HFF-Myc (cell line): ENCODE measurements at regions not wholly inside any gene's neighbourhood (a gene's known extent, or its start where the extent isn't known, plus 50 kb on each side); places are given as distances from the start of the nearest gene placed in this dataset.
A peak's percentile ranks its signal among the peaks of the same experiment; 100 is the strongest.

Experiments
- DNase-seq: peaks from one replicate; pipeline ENCODE4 v3.0.0-alpha.2; 2011; ENCODE audit warnings: low read depth; ENCODE audit errors: extremely low read depth
- H3K4me3 ChIP-seq: replicated peaks from 2 replicates; pipeline ENCODE4 v1.5.1; 2011; ENCODE audit warnings: low read depth, mild to moderate bottlenecking, control low read depth, low read length
- TF ChIP-seq, protein P1 (sequence below): IDR thresholded peaks from 2 replicates; pipeline ENCODE4 v1.5.1; 2012; ENCODE audit warnings: mild to moderate bottlenecking, low read depth, low read length, control low read depth; ENCODE audit errors: missing control alignments

DNA sequence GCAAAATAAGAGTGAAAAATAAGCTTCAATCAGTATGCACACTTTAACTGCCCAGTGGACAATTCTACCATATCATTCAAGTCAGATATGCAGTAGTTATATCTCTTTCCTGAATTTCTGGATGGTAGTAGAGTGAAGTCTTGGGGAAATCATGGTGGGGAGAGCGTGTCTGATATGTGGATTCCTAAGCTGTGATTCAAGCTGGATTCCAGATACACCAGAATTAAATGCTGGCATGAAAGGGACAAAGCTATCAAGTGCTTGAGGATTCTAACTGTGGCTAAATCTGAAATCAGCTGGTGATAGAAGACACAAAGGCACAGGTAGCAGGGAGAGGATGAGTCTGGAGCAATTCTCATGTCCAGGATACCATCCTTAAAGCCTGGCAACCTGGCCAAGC, 323.5 kb downstream of the DUSP10 start:
- TF ChIP-seq, protein P1, sequence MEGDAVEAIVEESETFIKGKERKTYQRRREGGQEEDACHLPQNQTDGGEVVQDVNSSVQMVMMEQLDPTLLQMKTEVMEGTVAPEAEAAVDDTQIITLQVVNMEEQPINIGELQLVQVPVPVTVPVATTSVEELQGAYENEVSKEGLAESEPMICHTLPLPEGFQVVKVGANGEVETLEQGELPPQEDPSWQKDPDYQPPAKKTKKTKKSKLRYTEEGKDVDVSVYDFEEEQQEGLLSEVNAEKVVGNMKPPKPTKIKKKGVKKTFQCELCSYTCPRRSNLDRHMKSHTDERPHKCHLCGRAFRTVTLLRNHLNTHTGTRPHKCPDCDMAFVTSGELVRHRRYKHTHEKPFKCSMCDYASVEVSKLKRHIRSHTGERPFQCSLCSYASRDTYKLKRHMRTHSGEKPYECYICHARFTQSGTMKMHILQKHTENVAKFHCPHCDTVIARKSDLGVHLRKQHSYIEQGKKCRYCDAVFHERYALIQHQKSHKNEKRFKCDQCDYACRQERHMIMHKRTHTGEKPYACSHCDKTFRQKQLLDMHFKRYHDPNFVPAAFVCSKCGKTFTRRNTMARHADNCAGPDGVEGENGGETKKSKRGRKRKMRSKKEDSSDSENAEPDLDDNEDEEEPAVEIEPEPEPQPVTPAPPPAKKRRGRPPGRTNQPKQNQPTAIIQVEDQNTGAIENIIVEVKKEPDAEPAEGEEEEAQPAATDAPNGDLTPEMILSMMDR = no peak
- DNase-seq = no peak

DNA sequence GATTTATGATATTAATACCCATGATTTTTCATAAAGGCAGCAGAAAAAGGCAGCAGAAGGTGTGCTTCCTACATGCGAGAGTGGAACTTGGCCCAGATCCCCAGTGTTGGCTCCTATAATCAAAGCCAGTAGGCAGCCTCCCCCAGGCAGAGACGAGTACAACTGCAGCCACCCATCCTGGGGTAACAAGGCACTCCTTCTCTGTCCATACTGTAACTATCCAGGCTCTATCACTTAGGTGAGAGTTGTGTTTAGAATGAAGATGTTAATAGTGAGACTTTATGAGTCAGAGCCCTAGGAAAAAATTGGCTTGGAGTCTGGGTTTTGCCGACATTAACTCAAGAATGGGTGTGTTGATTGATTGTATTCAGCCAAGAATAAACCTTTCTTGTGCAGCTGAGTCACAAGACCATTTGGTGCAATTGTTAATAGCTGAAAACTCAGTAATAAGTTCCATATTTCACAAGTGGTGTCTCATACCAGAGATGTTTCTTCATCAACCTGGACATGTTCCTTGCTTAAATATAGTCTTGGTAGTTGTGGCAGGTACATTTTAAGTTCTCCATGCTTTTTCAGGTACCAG, 322.3 kb downstream of the DUSP10 start:
- DNase-seq = peak; percentile 57
- TF ChIP-seq, protein P1 = no peak
- H3K4me3 ChIP-seq = no peak overlapping the region

More for the DNA sequence above, 323.5 kb downstream of the DUSP10 start:
- H3K4me3 ChIP-seq = no peak overlapping the region

DNA sequence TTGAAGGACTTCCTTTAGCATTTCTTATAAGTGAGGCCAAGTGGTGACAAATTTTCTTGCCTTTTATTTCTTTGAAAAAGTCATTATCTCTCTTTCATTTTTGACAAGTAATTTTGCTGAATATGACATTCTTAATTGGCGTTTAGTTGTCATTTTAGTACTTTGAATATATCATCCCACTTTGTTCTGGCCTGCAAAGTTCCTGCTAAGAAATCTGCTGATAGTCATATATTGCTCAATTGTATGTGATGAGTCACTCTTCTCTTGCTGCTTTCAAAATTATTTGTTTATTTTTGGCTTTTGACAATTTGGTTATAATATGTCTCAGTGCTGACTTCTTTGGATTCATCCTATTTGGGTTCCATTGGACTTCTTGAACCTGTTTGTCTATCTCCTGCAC, 312.6 kb downstream of the DUSP10 start:
- no peak overlapping the region for H3K4me3 ChIP-seq
- TF ChIP-seq, protein P1 = no peak
- DNase-seq = no peak

- no peak overlapping the region for H3K4me3 ChIP-seq
- TF ChIP-seq, protein P1 = no peak
- no peak for DNase-seq
These were observed 311.5 kb downstream of the DUSP10 start for GRCh38 chr1:221430152-221430960.

DNA sequence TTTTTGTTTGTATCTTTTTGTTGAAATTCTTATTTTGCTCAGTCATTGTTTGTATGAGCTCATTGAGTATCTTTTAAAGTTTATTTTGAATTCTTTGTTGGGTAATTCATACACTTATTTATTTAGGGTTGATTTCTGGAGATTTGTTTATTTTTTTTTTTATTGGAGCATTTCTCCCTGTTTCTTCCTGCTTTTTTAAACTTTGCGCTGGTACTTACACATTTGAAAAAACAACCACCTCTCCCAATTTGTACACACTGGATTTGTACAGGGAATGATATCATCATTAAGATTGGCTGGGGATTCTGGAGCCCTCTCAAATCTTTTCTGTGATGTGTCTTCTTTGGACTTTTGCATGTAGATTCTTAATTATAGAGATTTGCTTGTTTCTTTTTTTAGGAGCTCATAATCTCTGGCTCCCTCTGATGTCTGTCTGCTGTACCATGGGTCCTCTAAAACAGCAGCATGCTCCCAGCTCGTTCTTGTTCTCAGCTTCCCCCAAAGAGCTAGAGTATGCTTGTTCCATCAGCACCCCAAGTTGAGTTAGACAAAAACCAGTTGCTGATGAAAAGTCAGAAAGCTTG, 310.7 kb downstream of the DUSP10 start:
- H3K4me3 ChIP-seq = no peak overlapping the region
- DNase-seq = no peak
- TF ChIP-seq, protein P1 = peak; percentile 20

DNA sequence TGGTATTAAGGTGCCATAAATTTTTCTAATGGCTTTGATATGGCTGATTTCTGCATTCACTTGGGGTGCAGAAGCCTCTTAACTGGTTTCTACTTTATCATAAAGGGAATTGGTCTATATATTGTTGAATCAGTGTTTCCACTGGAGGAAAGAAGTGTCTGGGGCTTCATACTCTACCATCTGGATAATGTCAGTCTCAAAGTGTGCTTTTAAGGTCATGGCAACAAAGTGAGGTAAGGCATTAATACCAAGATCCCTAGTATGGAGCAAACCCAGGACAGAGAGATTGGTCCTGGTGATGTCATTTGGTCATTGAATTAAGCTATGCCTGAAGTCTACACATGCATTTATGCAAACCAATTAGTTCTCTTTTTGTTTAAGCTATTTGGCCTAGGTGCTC, 309.9 kb downstream of the DUSP10 start:
- DNase-seq = no peak
- no peak overlapping the region for H3K4me3 ChIP-seq
- TF ChIP-seq, protein P1 = no peak
